ENCODE measurements at regions not wholly inside any gene's neighbourhood (a gene's known extent, or its start where the extent isn't known, plus 50 kb on each side); places are given as distances from the start of the nearest gene placed in this dataset.

GRCh38 chr11:108994887-108995286, 330.0 kb downstream of the DDX10 start:
- DNase-seq (ENCODE audit: low read depth): no peak

- DNase-seq (ENCODE audit: low read depth): no peak
These were observed 333.0 kb downstream of the DDX10 start for GRCh38 chr11:108997826-108998225.

- no peak for DNase-seq (ENCODE audit: low read depth)
These were observed 335.7 kb downstream of the DDX10 start for GRCh38 chr11:109000531-109000930.

- DNase-seq (ENCODE audit: low read depth): no peak
These were observed 336.7 kb downstream of the DDX10 start for GRCh38 chr11:109001585-109001984.

- DNase-seq (ENCODE audit: low read depth): no peak
These were observed 348.1 kb downstream of the DDX10 start for GRCh38 chr11:109012991-109013390.

- DNase-seq (ENCODE audit: low read depth): peak; percentile 63
These were observed 350.4 kb downstream of the DDX10 start for GRCh38 chr11:109015283-109015682.

- DNase-seq (ENCODE audit: low read depth): no peak
These were observed 351.9 kb downstream of the DDX10 start for GRCh38 chr11:109016724-109017123.

GRCh38 chr11:109017489-109017888, 352.6 kb downstream of the DDX10 start:
- DNase-seq (ENCODE audit: low read depth): no peak

GRCh38 chr11:109018639-109019038, 353.8 kb downstream of the DDX10 start:
- no peak for DNase-seq (ENCODE audit: low read depth)

- DNase-seq (ENCODE audit: low read depth): no peak
These were observed 354.6 kb downstream of the DDX10 start for GRCh38 chr11:109019342-109019936.

GRCh38 chr11:109023036-109023435, 358.2 kb downstream of the DDX10 start:
- DNase-seq (ENCODE audit: low read depth): no peak

GRCh38 chr11:109026891-109027489, 362.1 kb downstream of the DDX10 start:
- peak; percentile 34 for DNase-seq (ENCODE audit: low read depth)

GRCh38 chr11:109027851-109028250, 363.0 kb downstream of the DDX10 start:
- no peak for DNase-seq (ENCODE audit: low read depth)

- no peak for DNase-seq (ENCODE audit: low read depth)
These were observed 365.1 kb downstream of the DDX10 start for GRCh38 chr11:109029927-109030326.

- DNase-seq (ENCODE audit: low read depth): peak; percentile 90
These were observed 368.9 kb downstream of the DDX10 start for GRCh38 chr11:109033627-109034338.

GRCh38 chr11:109034339-109034696, 369.4 kb downstream of the DDX10 start:
- peak; percentile 68 for DNase-seq (ENCODE audit: low read depth)

GRCh38 chr11:109035284-109035683, 370.4 kb downstream of the DDX10 start:
- no peak for DNase-seq (ENCODE audit: low read depth)

GRCh38 chr11:109036011-109036410, 371.1 kb downstream of the DDX10 start:
- DNase-seq (ENCODE audit: low read depth): no peak

- peak; percentile 44 for DNase-seq (ENCODE audit: low read depth)
These were observed 373.2 kb downstream of the DDX10 start for GRCh38 chr11:109037856-109038780.

GRCh38 chr11:109039611-109040010, 374.7 kb downstream of the DDX10 start:
- no peak for DNase-seq (ENCODE audit: low read depth)

GRCh38 chr11:109040303-109040702, 375.4 kb downstream of the DDX10 start:
- DNase-seq (ENCODE audit: low read depth): no peak

GRCh38 chr11:109041876-109042275, 377.0 kb downstream of the DDX10 start:
- DNase-seq (ENCODE audit: low read depth): no peak
